ENCODE measurements at regions not wholly inside any gene's neighbourhood (a gene's known extent, or its start where the extent isn't known, plus 50 kb on each side); places are given as distances from the start of the nearest gene placed in this dataset.

- TF ChIP-seq CTCF (conservative IDR thresholded peaks at IDR 0.05; ENCODE audit: control insufficient read depth, insufficient read depth, low read depth, low read length), result peak; percentile 63
- no peak overlapping the region for H3K4me3 ChIP-seq (ENCODE audit: control insufficient read depth, low read depth, low read length)
- peak; percentile 48 for DNase-seq (ENCODE audit: low read depth)
These were observed 77.7 kb downstream of the OTUD1 start for GRCh38 chr10:23516530-23516929.

- no peak for DNase-seq (ENCODE audit: low read depth)
- H3K4me3 ChIP-seq (ENCODE audit: control insufficient read depth, low read depth, low read length), result no peak overlapping the region
- TF ChIP-seq CTCF (conservative IDR thresholded peaks at IDR 0.05; ENCODE audit: control insufficient read depth, insufficient read depth, low read depth, low read length), result no peak
These were observed 78.3 kb downstream of the OTUD1 start for GRCh38 chr10:23517155-23517554.

GRCh38 chr10:23521735-23522134 is 82.9 kb downstream of the OTUD1 start:
- H3K4me3 ChIP-seq (ENCODE audit: control insufficient read depth, low read depth, low read length), result no peak overlapping the region
- no peak for DNase-seq (ENCODE audit: low read depth)
- no peak for TF ChIP-seq CTCF (conservative IDR thresholded peaks at IDR 0.05; ENCODE audit: control insufficient read depth, insufficient read depth, low read depth, low read length)

- no peak for TF ChIP-seq CTCF (conservative IDR thresholded peaks at IDR 0.05; ENCODE audit: control insufficient read depth, insufficient read depth, low read depth, low read length)
- H3K4me3 ChIP-seq (ENCODE audit: control insufficient read depth, low read depth, low read length), result no peak overlapping the region
- DNase-seq (ENCODE audit: low read depth), result peak; percentile 63
These were observed 83.5 kb downstream of the OTUD1 start for GRCh38 chr10:23522345-23522744.

GRCh38 chr10:23523251-23523650 is 84.4 kb downstream of the OTUD1 start:
- DNase-seq (ENCODE audit: low read depth), result no peak
- no peak for TF ChIP-seq CTCF (conservative IDR thresholded peaks at IDR 0.05; ENCODE audit: control insufficient read depth, insufficient read depth, low read depth, low read length)
- no peak overlapping the region for H3K4me3 ChIP-seq (ENCODE audit: control insufficient read depth, low read depth, low read length)

GRCh38 chr10:23525406-23525805 is 86.5 kb downstream of the OTUD1 start:
- no peak overlapping the region for H3K4me3 ChIP-seq (ENCODE audit: control insufficient read depth, low read depth, low read length)
- peak; percentile 21 for DNase-seq (ENCODE audit: low read depth)
- peak; percentile 18 for TF ChIP-seq CTCF (conservative IDR thresholded peaks at IDR 0.05; ENCODE audit: control insufficient read depth, insufficient read depth, low read depth, low read length)

- H3K4me3 ChIP-seq (ENCODE audit: control insufficient read depth, low read depth, low read length), result no peak overlapping the region
- no peak for DNase-seq (ENCODE audit: low read depth)
- TF ChIP-seq CTCF (conservative IDR thresholded peaks at IDR 0.05; ENCODE audit: control insufficient read depth, insufficient read depth, low read depth, low read length), result no peak
These were observed 89.5 kb downstream of the OTUD1 start for GRCh38 chr10:23528419-23528818.

Data from fibroblast of mammary gland (primary cell).